Motor neuron (in vitro differentiated cells): ENCODE measurements at regions not wholly inside any gene's neighbourhood (a gene's known extent, or its start where the extent isn't known, plus 50 kb on each side); places are given as distances from the start of the nearest gene placed in this dataset.
"Not testable (repeated sequence)": the region's sequence is repeated elsewhere in the genome, so short reads cannot be mapped to it uniquely, and the experiment has no call there.

Source experiments
- ATAC-seq, 8 experiments: fragments of 200-7000 bp; cut with Tn5 transposase; replicated peaks in 6 of 8; 2 replicates each; pipeline ENCODE4 v1.8.0; 2021; ENCODE audit warnings: mild to moderate bottlenecking in 8 of 8, moderate library complexity in 8 of 8
- H3K27ac ChIP-seq, 2 donors: fragments of 250-450 bp; sonication (Bioruptor Pico); 2 replicates each; pipeline ENCODE4 v1.9.0; 2021; ENCODE audit warnings: antibody characterized with exemption in 2 of 2, mild to moderate bottlenecking in 2 of 2, moderate library complexity in 1 of 2
- H3K4me1 ChIP-seq, 2 donors: fragments of 250-450 bp; sonication (Bioruptor Pico); replicated peaks in 1 of 2; 2 replicates each; pipeline ENCODE4 v1.6.1; 2021; ENCODE audit warnings: antibody characterized with exemption in 2 of 2, mild to moderate bottlenecking in 2 of 2, moderate library complexity in 1 of 2
- H3K4me3 ChIP-seq, 5 donors: fragments of 250-450 bp; sonication (Bioruptor Pico); 2 replicates each; pipeline ENCODE4 v1.9.0; 2021; ENCODE audit warnings: antibody characterized with exemption in 5 of 5, mild to moderate bottlenecking in 5 of 5, moderate library complexity in 4 of 5
- WGBS, 10 experiments: fragments of 450-650 bp; shearing (Covaris generic); methylation state at CpG; one replicate each; pipeline ENCODE4 v1.0.0; 2022; 5-methylcytosine and 5-hydroxymethylcytosine counted together
- in situ Hi-C, 9 experiments: fragments of 400-800 bp; cut with MboI; loops; one replicate each; pipeline ENCODE4 v1.15.0; 2021; ENCODE audit warnings: low sequenced_read_pairs in 9 of 9, low pct_unique_long_range_greater_than_20kb in 2 of 9; ENCODE audit not compliant: unreplicated experiment in 9 of 9

GRCh38 chr3:102712896-102713295, 278.1 kb downstream of the ZPLD1 start:
- WGBS, 10 experiments = 0 to 100% (median 71%) methylated on average over 1 to 5 of the region's 5 CpGs; no CpG with 5 or more reads in 1 of the 10 experiments
- H3K27ac ChIP-seq = no peak overlapping the region
- H3K4me3 ChIP-seq = no peak overlapping the region
- peaks cover 0 to 11% of the 10 kb centered on the region in 2 donors for H3K4me1 ChIP-seq
- in situ Hi-C loops = no loop called here
- no peak for ATAC-seq

GRCh38 chr3:102714567-102714966, 279.8 kb downstream of the ZPLD1 start:
- in situ Hi-C loops = no loop called here
- H3K4me1 ChIP-seq = peaks cover 0 to 11% of the 10 kb centered on the region in 2 donors
- H3K4me3 ChIP-seq = no peak overlapping the region
- peak in 2 of 8 experiments; percentile 26 to 39 for ATAC-seq
- no peak overlapping the region for H3K27ac ChIP-seq
- 11 to 100% (median 77%) methylated on average over 1 to 3 of the region's 3 CpGs for WGBS, 10 experiments

- in situ Hi-C loops = no loop called here
- peaks cover 0 to 11% of the 10 kb centered on the region in 2 donors for H3K4me1 ChIP-seq
- no peak overlapping the region for H3K4me3 ChIP-seq
- no peak overlapping the region for H3K27ac ChIP-seq
- peak in 2 of 8 experiments; percentile 42 to 46 for ATAC-seq
- 50 to 100% (median 88%) methylated on average over 1 to 2 of the region's 2 CpGs; no CpG with 5 or more reads in 1 of the 10 experiments for WGBS, 10 experiments
Observed at GRCh38 chr3:102715030-102715697, 280.3 kb downstream of the ZPLD1 start.

GRCh38 chr3:102718651-102719050, 283.8 kb downstream of the ZPLD1 start:
- ATAC-seq = no peak
- no peak overlapping the region for H3K27ac ChIP-seq
- peaks cover 0 to 11% of the 10 kb centered on the region in 2 donors for H3K4me1 ChIP-seq
- no peak overlapping the region for H3K4me3 ChIP-seq
- 0 to 92% (median 60%) methylated on average over 2 of the region's 2 CpGs for WGBS, 10 experiments
- in situ Hi-C loops = no loop called here

GRCh38 chr3:102722317-102722716, 287.5 kb downstream of the ZPLD1 start:
- WGBS, 10 experiments = 0 to 100% (median 69%) methylated on average over 1 to 2 of the region's 2 CpGs; no CpG with 5 or more reads in 2 of the 10 experiments
- ATAC-seq = no peak

GRCh38 chr3:102727340-102727739, 292.5 kb downstream of the ZPLD1 start:
- no peaks in the 10 kb centered on the region for H3K4me1 ChIP-seq
- in situ Hi-C loops = no loop called here
- no peak for ATAC-seq
- WGBS, 10 experiments = 17 to 100% (median 59%) methylated on average over 1 to 2 of the region's 2 CpGs
- H3K27ac ChIP-seq = no peak overlapping the region
- H3K4me3 ChIP-seq = no peak overlapping the region

More at GRCh38 chr3:102722317-102722716, 287.5 kb downstream of the ZPLD1 start:
- in situ Hi-C loops = no loop called here
- H3K4me3 ChIP-seq = no peak overlapping the region
- H3K27ac ChIP-seq = no peak overlapping the region
- no peaks in the 10 kb centered on the region for H3K4me1 ChIP-seq

- 16 to 100% (median 92%) methylated on average over 2 to 12 of the region's 12 CpGs; no CpG with 5 or more reads in 6 of the 10 experiments for WGBS, 10 experiments
- ATAC-seq, in situ Hi-C loops, H3K27ac ChIP-seq, H3K4me3 ChIP-seq, H3K4me1 ChIP-seq: not testable (repeated sequence)
Observed at GRCh38 chr3:102732581-102732980, 297.8 kb downstream of the ZPLD1 start.

- in situ Hi-C loops = no loop called here
- ATAC-seq = peak in 3 of 8 experiments; percentile 55 to 72 (median 66)
- WGBS, 10 experiments = 4 to 100% (median 70%) methylated on average over 2 to 5 of the region's 5 CpGs
- no peak overlapping the region for H3K4me3 ChIP-seq
- H3K27ac ChIP-seq = no peak overlapping the region
- H3K4me1 ChIP-seq = no peaks in the 10 kb centered on the region
Observed at GRCh38 chr3:102733791-102734563, 299.2 kb downstream of the ZPLD1 start.

- ATAC-seq = no peak
- Histone ChIP-seq H3K4me1 (no peaks in the 10 kb centered on the region), H3K27ac (no peak overlapping the region), H3K4me3 (no peak overlapping the region)
- in situ Hi-C loops = no loop called here
- WGBS, 10 experiments = 40 to 100% (median 73%) methylated on average over 1 of the region's 1 CpG; no CpG with 5 or more reads in 5 of the 10 experiments
Observed at GRCh38 chr3:102735311-102735710, 300.5 kb downstream of the ZPLD1 start.

- no peak for ATAC-seq
Observed at GRCh38 chr3:102736288-102736974, 301.6 kb downstream of the ZPLD1 start.

GRCh38 chr3:102736975-102737304, 302.1 kb downstream of the ZPLD1 start:
- ATAC-seq = no peak
- in situ Hi-C loops = no loop called here

More at GRCh38 chr3:102736288-102736974, 301.6 kb downstream of the ZPLD1 start:
- 30 to 77% methylated on average over 2 to 3 of the region's 8 CpGs; no CpG with 5 or more reads in 8 of the 10 experiments for WGBS, 10 experiments
- H3K27ac ChIP-seq = no peak overlapping the region
- H3K4me3 ChIP-seq = no peak overlapping the region
- in situ Hi-C loops = no loop called here
- no peaks in the 10 kb centered on the region for H3K4me1 ChIP-seq

GRCh38 chr3:102737353-102737752, 302.5 kb downstream of the ZPLD1 start:
- in situ Hi-C loops = no loop called here
- WGBS, 10 experiments = 0 to 94% (median 76%) methylated on average over 1 to 3 of the region's 3 CpGs; no CpG with 5 or more reads in 4 of the 10 experiments
- ATAC-seq = no peak
- H3K4me1 ChIP-seq = no peaks in the 10 kb centered on the region
- no peak overlapping the region for H3K4me3 ChIP-seq
- H3K27ac ChIP-seq = no peak overlapping the region

More at GRCh38 chr3:102736975-102737304, 302.1 kb downstream of the ZPLD1 start:
- WGBS, 10 experiments = 60 to 83% (median 76%) methylated on average over 1 of the region's 2 CpGs; no CpG with 5 or more reads in 6 of the 10 experiments
- no peak overlapping the region for H3K27ac ChIP-seq
- H3K4me3 ChIP-seq = no peak overlapping the region
- no peaks in the 10 kb centered on the region for H3K4me1 ChIP-seq

- ATAC-seq = peak in 3 of 8 experiments; percentile 30 to 63 (median 43)
- Histone ChIP-seq H3K4me1 (no peaks in the 10 kb centered on the region), H3K27ac (no peak overlapping the region), H3K4me3 (no peak overlapping the region)
- in situ Hi-C loops = no loop called here
- 19 to 100% (median 80%) methylated on average over 1 to 4 of the region's 6 CpGs; no CpG with 5 or more reads in 1 of the 10 experiments for WGBS, 10 experiments
Observed at GRCh38 chr3:102741105-102741504, 306.3 kb downstream of the ZPLD1 start.
